ENCODE measurements at regions not wholly inside any gene's neighbourhood (a gene's known extent, or its start where the extent isn't known, plus 50 kb on each side); places are given as distances from the start of the nearest gene placed in this dataset.
"Not testable (repeated sequence)": the region's sequence is repeated elsewhere in the genome, so short reads cannot be mapped to it uniquely, and the experiment has no call there.

- DNase-seq = no peak
Measured at GRCh38 chr6:120805276-120805675, 529.0 kb downstream of the TBC1D32 start.

GRCh38 chr6:120804612-120805011, 529.7 kb downstream of the TBC1D32 start:
- no peak for DNase-seq

GRCh38 chr6:120786682-120787081, 547.6 kb downstream of the TBC1D32 start:
- no peak for DNase-seq

GRCh38 chr6:120786256-120786655, 548.0 kb downstream of the TBC1D32 start:
- no peak for DNase-seq

GRCh38 chr6:120785459-120786086, 548.7 kb downstream of the TBC1D32 start:
- DNase-seq = no peak

GRCh38 chr6:120779441-120779840, 554.8 kb downstream of the TBC1D32 start:
- DNase-seq = no peak

GRCh38 chr6:120775698-120776097, 558.6 kb downstream of the TBC1D32 start:
- DNase-seq = no peak

GRCh38 chr6:120774275-120774674, 560.0 kb downstream of the TBC1D32 start:
- peak in 1 of 3 donors; percentile 20 for DNase-seq

GRCh38 chr6:120771019-120771418, 563.3 kb downstream of the TBC1D32 start:
- DNase-seq = no peak

- no peak for DNase-seq
Measured at GRCh38 chr6:120764312-120764711, 570.0 kb downstream of the TBC1D32 start.

- no peak for DNase-seq
Measured at GRCh38 chr6:120759570-120759969, 574.7 kb downstream of the TBC1D32 start.

- DNase-seq = not testable (repeated sequence)
Measured at GRCh38 chr6:120748574-120748973, 585.7 kb downstream of the TBC1D32 start.

- no peak for DNase-seq
Measured at GRCh38 chr6:120736740-120737139, 597.5 kb downstream of the TBC1D32 start.

- no peak for DNase-seq
Measured at GRCh38 chr6:120735641-120736040, 598.6 kb downstream of the TBC1D32 start.

GRCh38 chr6:120711255-120711654, 623.0 kb downstream of the TBC1D32 start:
- DNase-seq = no peak

GRCh38 chr6:120700001-120700400, 634.3 kb downstream of the TBC1D32 start:
- no peak for DNase-seq

GRCh38 chr6:120686492-120686891, 647.8 kb downstream of the TBC1D32 start:
- DNase-seq = no peak

GRCh38 chr6:120682145-120682544, 652.1 kb downstream of the TBC1D32 start:
- DNase-seq = no peak

GRCh38 chr6:120681204-120681603, 653.1 kb downstream of the TBC1D32 start:
- no peak for DNase-seq

- no peak for DNase-seq
Measured at GRCh38 chr6:120675886-120676285, 658.4 kb downstream of the TBC1D32 start.

- no peak for DNase-seq
Measured at GRCh38 chr6:120671519-120671918, 662.8 kb downstream of the TBC1D32 start.

- no peak for DNase-seq
Measured at GRCh38 chr6:120652506-120652905, 681.8 kb downstream of the TBC1D32 start.

GRCh38 chr6:120648713-120649112, 685.6 kb downstream of the TBC1D32 start:
- DNase-seq = no peak

- DNase-seq = no peak
Measured at GRCh38 chr6:120646101-120646500, 688.2 kb downstream of the TBC1D32 start.

Measured in muscle of back (tissue), 3 donors.